ENCODE measurements at regions not wholly inside any gene's neighbourhood (a gene's known extent, or its start where the extent isn't known, plus 50 kb on each side); places are given as distances from the start of the nearest gene placed in this dataset.

- no peak for DNase-seq (ENCODE audit: low read depth, low spot score)
These were observed 368.0 kb downstream of the MFSD1 start for GRCh38 chr3:159169828-159170227.

DNA sequence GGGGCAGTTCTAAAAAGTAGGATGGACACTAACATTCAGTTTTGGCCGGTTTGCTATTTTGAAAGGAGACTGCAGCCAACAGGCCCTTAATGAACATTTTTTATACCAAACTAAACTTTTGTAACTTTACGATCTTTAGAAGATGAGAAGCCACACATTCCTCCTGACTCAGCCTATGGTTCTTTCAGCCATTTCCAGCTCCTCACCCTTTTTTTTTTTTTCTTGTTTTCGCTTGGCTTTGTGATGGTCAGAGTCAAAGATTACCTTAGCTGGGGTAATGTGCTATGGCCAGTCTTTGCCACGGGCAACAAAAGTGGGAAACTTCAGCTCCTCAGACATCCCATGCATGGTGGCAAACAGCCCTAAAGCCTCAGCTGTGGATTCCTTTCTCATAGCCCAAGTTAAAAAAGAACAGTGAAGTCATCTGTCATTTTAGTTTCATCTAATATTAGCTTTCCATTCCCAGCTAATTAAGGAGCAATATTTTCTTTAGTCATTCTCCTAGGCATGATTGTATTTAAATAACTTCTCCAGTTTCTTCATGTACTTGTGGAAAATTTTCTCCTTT lies 368.7 kb downstream of the MFSD1 start:
- no peak for DNase-seq (ENCODE audit: low read depth, low spot score)

- no peak for DNase-seq (ENCODE audit: low read depth, low spot score)
These were observed 369.5 kb downstream of the MFSD1 start for GRCh38 chr3:159171333-159171732.

DNA sequence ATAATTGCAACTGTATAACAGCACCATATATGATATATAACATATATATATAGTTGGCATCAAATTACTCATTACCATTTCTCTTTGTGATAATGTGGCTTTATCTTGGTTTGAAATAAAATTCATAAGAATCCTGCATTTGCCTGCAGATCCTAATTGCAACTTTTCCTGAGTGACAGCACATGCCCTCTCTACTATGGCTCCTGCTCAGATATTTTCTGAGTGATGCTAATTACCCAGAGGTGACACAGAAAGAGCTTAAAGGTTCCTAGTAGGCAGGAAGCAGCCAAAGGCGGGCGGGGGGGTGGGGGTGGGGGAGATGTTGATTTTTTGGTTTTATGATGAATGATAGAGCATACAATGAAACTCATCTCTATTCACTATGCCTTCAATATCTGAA lies 370.6 kb downstream of the MFSD1 start:
- no peak for DNase-seq (ENCODE audit: low read depth, low spot score)

GRCh38 chr3:159174715-159175692 lies 373.1 kb downstream of the MFSD1 start:
- DNase-seq (ENCODE audit: low read depth, low spot score), result no peak

GRCh38 chr3:159178209-159178897 lies 376.5 kb downstream of the MFSD1 start:
- DNase-seq (ENCODE audit: low read depth, low spot score), result no peak

GRCh38 chr3:159182961-159183360 lies 381.1 kb downstream of the MFSD1 start:
- no peak for DNase-seq (ENCODE audit: low read depth, low spot score)

GRCh38 chr3:159185443-159186050 lies 383.7 kb downstream of the MFSD1 start:
- DNase-seq (ENCODE audit: low read depth, low spot score), result no peak

GRCh38 chr3:159186581-159186980 lies 384.7 kb downstream of the MFSD1 start:
- DNase-seq (ENCODE audit: low read depth, low spot score), result no peak

DNA sequence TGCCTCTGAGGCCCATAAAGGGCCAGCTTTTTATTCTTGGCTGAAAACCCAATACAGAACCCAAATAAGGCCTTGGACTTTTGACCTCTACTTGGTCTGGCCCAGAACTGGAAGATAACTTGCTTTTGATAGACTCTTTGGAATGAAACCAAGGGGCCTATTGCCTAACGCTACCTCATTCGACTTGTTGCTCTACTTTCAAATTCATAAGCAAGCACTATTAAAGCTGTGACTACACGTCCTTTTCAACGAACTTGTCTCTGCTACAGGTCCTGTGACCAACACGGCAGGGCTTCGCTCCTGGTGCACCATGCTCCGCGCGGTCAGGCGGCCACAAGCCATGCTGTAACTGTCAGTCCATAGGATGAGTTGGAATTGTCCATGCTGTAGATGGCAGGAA lies 385.4 kb downstream of the MFSD1 start:
- DNase-seq (ENCODE audit: low read depth, low spot score), result no peak

- no peak for DNase-seq (ENCODE audit: low read depth, low spot score)
These were observed 385.9 kb downstream of the MFSD1 start for GRCh38 chr3:159187706-159188105.

DNA sequence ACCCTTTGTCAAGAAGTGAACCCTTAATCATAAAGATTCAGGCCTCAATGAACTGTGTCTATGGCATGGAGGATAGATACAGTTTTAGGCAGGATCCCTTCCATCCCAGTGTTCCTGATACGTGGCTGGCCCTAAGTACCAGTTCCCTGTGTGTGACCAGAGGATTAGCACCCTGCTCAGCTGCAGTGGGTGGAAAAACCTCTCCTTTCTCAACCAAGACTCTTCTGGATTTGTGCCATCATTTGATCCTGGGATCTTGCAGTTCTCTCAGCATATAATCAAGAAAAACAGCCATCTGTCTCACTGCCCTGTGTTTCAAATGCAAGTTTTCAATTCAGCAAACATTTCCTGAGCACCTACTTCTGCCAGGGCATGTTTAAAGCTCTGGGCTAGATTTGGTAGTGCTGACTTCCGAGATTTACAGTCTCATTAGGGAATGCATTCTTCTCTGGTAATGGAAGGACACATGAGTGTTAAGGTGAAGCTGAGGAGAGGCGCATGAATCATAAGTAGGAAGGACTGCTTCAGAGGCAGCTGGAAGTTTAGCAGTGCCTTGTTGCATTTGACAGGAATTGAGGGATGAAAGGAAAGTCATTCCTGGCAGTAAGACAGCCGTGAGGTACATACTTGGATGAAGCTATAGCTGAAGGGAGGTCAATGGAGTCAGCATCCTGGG lies 388.3 kb downstream of the MFSD1 start:
- no peak for DNase-seq (ENCODE audit: low read depth, low spot score)

- no peak for DNase-seq (ENCODE audit: low read depth, low spot score)
These were observed 389.6 kb downstream of the MFSD1 start for GRCh38 chr3:159191447-159191846.

DNA sequence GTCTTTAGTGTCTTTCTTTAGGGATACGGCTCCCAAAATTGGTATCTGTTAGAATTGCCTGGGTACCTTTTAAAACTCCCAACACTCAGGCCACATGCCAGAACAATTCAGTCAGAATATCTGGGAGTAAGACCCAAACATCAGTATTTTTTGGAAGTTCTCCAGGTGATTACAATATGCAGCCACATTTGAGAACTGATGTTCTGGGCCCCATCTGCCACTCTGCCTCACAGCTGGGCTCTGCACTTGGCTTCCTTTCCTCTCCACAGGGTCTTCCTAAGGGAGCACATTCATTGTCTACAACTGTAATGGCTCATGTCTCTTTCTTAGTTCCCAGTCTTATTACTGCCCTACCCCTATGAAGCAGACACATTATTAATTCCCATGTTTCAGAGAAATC lies 394.5 kb downstream of the MFSD1 start:
- no peak for DNase-seq (ENCODE audit: low read depth, low spot score)

- no peak for DNase-seq (ENCODE audit: low read depth, low spot score)
These were observed 398.3 kb downstream of the MFSD1 start for GRCh38 chr3:159200176-159200575.

- DNase-seq (ENCODE audit: low read depth, low spot score), result no peak
These were observed 406.2 kb downstream of the MFSD1 start for GRCh38 chr3:159208050-159208449.

DNA sequence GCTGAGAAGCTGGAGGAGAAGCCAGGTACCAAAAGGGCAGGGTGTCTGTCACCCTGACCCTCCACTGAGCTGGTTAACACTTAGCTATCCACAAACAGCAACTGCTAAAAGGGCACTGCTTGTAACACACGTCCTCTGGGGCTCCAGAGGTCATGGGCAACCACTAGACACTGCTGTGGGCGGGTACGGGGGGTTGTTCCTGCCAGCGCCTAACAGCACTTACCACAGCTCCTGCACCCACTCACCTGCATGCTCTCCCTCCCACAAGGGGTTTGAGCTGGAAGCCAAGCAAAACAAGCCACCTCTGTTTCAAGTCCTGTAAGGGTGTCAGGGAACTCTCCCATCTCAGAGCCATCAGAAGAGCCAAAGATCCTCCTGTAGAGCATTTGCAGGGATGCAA lies 407.6 kb downstream of the MFSD1 start:
- no peak for DNase-seq (ENCODE audit: low read depth, low spot score)

DNA sequence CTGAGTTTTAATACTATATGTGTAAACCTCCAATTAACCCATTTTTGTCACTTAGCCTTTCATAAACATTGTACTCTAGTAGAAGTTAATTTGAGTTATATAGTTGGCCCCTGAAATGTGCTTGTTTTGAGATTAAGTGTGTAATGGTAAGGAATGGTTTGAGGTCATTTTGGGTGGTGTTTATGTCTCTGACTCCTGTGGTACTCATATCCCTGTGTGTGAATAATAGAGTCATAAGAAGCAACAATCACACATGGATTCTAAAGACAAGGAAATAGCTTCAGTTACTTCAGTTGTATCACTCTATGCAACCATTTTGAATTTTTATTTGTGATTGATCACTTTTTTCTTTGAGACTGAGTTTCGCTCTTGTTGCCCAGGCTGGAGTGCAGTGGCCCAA lies 408.5 kb downstream of the MFSD1 start:
- DNase-seq (ENCODE audit: low read depth, low spot score), result no peak

GRCh38 chr3:159216311-159216710 lies 414.5 kb downstream of the MFSD1 start:
- no peak for DNase-seq (ENCODE audit: low read depth, low spot score)

DNA sequence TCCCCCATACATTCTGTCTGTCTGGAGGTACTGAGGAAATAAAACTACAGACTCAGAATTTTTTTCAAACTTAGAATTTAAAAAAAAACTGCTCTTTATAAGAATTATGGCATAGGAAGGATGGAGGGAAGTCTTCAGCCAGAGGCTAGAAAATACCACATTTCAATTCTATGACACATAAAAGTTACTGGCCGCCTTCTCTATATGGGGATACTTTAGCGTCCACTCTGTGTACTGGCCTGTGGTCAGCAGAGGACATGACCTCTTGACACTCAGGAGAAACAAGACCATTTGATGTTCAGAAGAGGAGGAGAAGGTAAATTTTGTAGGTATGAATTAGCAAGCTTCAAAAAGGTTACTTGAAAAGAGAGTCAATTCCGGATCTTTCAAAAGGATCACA lies 417.4 kb downstream of the MFSD1 start:
- DNase-seq (ENCODE audit: low read depth, low spot score), result no peak

DNA sequence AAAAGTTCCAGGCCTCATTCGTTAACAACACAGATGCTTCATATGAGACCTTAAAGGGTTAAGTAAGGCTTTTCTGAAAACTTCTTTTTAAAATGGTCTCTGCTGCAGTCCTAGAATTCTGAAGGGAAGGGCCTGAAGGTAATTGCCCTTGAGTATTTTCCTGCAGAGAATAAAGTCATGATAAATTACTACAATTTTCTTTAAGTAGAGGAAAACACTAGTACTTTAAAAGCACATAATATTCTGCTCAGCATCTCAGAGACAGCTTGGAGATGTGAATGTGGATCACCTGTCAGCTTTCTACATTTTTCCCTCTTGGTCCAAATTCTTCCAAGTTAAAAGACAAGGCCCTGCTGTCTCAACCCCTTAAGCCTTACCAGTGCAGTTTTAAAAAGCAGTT lies 419.5 kb downstream of the MFSD1 start:
- no peak for DNase-seq (ENCODE audit: low read depth, low spot score)
